ENCODE measurements at regions not wholly inside any gene's neighbourhood (a gene's known extent, or its start where the extent isn't known, plus 50 kb on each side); places are given as distances from the start of the nearest gene placed in this dataset.

GRCh38 chr1:30378991-30379581 lies 344.3 kb downstream of the MATN1 start:
- Histone ChIP-seq H3K36me3 (ENCODE audit: control insufficient read depth, low read length) (no peaks in the 10 kb centered on the region), H3K9me2 (replicated peaks; ENCODE audit: control insufficient read depth, low read length) (no peaks in the 10 kb centered on the region), H3K4me3 (ENCODE audit: low read length) (no peak overlapping the region), H3K4me2 (ENCODE audit: low read length) (no peak overlapping the region), H3K27ac (ENCODE audit: low read depth, low read length) (no peak overlapping the region), H3K27me3 (ENCODE audit: control insufficient read depth, low read length) (peaks cover 3% of the 10 kb centered on the region; the same call in 1 of the 2 replicates), H3F3A (ENCODE audit: control insufficient read depth, insufficient read depth) (no peaks in the 10 kb centered on the region), H3K9me3 (ENCODE audit: control insufficient read depth, insufficient read depth, low read length) (no peaks in the 10 kb centered on the region), H3K4me1 (ENCODE audit: control insufficient read depth, low read length) (no peaks in the 10 kb centered on the region), H3K79me2 (ENCODE audit: control insufficient read depth, low read length) (no peaks in the 10 kb centered on the region), H4K20me1 (ENCODE audit: control insufficient read depth, insufficient read depth, low read depth, low read length) (no peaks in the 10 kb centered on the region)
- TF ChIP-seq EZH2phosphoT487 (IDR thresholded peaks at IDR 0.05; ENCODE audit: borderline replicate concordance, low read length): no peak
- TF ChIP-seq, protein P1, sequence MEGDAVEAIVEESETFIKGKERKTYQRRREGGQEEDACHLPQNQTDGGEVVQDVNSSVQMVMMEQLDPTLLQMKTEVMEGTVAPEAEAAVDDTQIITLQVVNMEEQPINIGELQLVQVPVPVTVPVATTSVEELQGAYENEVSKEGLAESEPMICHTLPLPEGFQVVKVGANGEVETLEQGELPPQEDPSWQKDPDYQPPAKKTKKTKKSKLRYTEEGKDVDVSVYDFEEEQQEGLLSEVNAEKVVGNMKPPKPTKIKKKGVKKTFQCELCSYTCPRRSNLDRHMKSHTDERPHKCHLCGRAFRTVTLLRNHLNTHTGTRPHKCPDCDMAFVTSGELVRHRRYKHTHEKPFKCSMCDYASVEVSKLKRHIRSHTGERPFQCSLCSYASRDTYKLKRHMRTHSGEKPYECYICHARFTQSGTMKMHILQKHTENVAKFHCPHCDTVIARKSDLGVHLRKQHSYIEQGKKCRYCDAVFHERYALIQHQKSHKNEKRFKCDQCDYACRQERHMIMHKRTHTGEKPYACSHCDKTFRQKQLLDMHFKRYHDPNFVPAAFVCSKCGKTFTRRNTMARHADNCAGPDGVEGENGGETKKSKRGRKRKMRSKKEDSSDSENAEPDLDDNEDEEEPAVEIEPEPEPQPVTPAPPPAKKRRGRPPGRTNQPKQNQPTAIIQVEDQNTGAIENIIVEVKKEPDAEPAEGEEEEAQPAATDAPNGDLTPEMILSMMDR (IDR thresholded peaks at IDR 0.05; ENCODE audit: low read depth, low read length, poor library complexity, severe bottlenecking): no peak

DNA sequence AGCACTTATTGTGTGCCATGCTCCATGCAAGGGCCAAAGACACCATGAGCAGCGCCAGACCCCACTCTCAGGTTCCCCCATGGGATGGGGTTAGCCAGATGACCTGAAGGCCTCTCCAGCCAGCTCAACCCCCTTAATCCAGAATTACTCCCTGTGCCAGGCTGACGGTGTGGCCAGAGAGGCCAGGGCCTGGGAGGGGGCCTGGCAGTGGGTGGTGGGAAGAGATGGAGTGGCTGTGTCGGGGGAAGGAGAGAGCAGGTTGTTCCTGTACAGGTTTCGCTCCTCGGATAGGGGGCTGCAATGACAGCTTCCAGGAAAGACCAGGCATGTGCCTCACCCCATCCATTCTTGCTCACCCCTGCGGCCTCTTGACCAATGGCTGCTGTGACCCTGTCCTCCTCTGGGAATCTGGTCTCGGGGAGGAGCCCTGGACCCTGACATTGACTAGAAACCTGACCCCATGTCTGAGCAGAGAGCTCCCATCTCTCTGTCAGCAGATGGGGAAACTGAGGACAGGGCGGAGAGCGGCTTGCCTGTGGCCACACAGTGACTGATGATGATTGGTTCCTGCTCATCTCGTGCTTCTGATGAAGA lies 345.3 kb downstream of the MATN1 start:
- H3K36me3 ChIP-seq (ENCODE audit: control insufficient read depth, low read length): no peaks in the 10 kb centered on the region
- no peak overlapping the region for H3K4me2 ChIP-seq (ENCODE audit: low read length)
- H4K20me1 ChIP-seq (ENCODE audit: control insufficient read depth, insufficient read depth, low read depth, low read length): no peaks in the 10 kb centered on the region
- no peaks in the 10 kb centered on the region for H3K4me1 ChIP-seq (ENCODE audit: control insufficient read depth, low read length)
- no peak overlapping the region for H3K27ac ChIP-seq (ENCODE audit: low read depth, low read length)
- TF ChIP-seq, protein P1 (IDR thresholded peaks at IDR 0.05; ENCODE audit: low read depth, low read length, poor library complexity, severe bottlenecking): no peak
- TF ChIP-seq EZH2phosphoT487 (IDR thresholded peaks at IDR 0.05; ENCODE audit: borderline replicate concordance, low read length): no peak
- H3K9me2 ChIP-seq (replicated peaks; ENCODE audit: control insufficient read depth, low read length): no peaks in the 10 kb centered on the region
- peaks cover 3% of the 10 kb centered on the region; the same call in 1 of the 2 replicates for H3K27me3 ChIP-seq (ENCODE audit: control insufficient read depth, low read length)
- no peaks in the 10 kb centered on the region for H3K79me2 ChIP-seq (ENCODE audit: control insufficient read depth, low read length)
- H3K9me3 ChIP-seq (ENCODE audit: control insufficient read depth, insufficient read depth, low read length): no peaks in the 10 kb centered on the region
- H3K4me3 ChIP-seq (ENCODE audit: low read length): no peak overlapping the region
- H3F3A ChIP-seq (ENCODE audit: control insufficient read depth, insufficient read depth): no peaks in the 10 kb centered on the region

DNA sequence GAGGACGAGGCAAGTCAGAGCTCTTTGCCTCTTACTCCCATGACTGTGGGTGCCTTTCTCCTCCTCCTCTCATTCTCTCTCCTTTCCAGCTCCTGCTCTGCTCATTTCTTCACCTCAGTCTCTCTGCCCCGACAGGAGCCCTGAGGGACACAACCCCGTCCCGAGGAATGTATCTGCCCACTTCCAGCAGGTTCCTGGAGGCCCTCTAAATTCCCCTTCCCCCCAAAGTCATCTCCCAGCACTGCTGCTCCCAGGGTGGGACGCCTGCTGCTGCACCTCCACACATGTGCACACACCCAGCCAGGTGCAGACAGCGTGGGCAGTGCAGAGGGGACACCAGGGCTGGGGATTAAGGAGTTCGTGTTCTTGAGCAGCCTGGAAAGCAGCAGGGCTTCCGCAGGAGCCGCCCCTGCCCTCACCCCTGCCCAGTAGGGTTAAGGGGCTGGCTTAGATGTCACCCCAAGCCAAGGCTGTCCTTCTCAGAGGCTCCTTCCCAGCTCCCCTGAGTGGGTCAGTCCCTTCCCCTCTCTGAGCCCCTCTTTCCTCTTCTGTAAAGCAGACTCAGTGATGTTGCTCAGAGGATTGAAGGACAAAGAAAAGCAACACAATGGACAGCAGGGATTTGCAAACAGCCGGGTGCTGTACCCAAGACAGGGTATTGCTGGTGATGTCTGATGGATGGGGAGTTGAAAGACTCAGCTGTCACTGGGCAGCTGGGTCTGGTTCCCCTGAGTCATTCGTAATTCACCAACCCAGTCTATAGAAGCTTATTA lies 346.0 kb downstream of the MATN1 start:
- H3K4me1 ChIP-seq (ENCODE audit: control insufficient read depth, low read length): no peaks in the 10 kb centered on the region
- H3K4me3 ChIP-seq (ENCODE audit: low read length): no peak overlapping the region
- no peak overlapping the region for H3K27ac ChIP-seq (ENCODE audit: low read depth, low read length)
- no peak overlapping the region for H3K4me2 ChIP-seq (ENCODE audit: low read length)
- no peaks in the 10 kb centered on the region for H3K9me2 ChIP-seq (replicated peaks; ENCODE audit: control insufficient read depth, low read length)
- no peaks in the 10 kb centered on the region for H3F3A ChIP-seq (ENCODE audit: control insufficient read depth, insufficient read depth)
- H3K36me3 ChIP-seq (ENCODE audit: control insufficient read depth, low read length): no peaks in the 10 kb centered on the region
- TF ChIP-seq, protein P1 (IDR thresholded peaks at IDR 0.05; ENCODE audit: low read depth, low read length, poor library complexity, severe bottlenecking): no peak
- TF ChIP-seq EZH2phosphoT487 (IDR thresholded peaks at IDR 0.05; ENCODE audit: borderline replicate concordance, low read length): no peak
- no peaks in the 10 kb centered on the region for H3K9me3 ChIP-seq (ENCODE audit: control insufficient read depth, insufficient read depth, low read length)
- no peaks in the 10 kb centered on the region for H4K20me1 ChIP-seq (ENCODE audit: control insufficient read depth, insufficient read depth, low read depth, low read length)
- H3K27me3 ChIP-seq (ENCODE audit: control insufficient read depth, low read length): peaks cover 3% of the 10 kb centered on the region; the same call in 1 of the 2 replicates
- H3K79me2 ChIP-seq (ENCODE audit: control insufficient read depth, low read length): no peaks in the 10 kb centered on the region
